Spleen (tissue), 7 donors: ENCODE measurements at regions not wholly inside any gene's neighbourhood (a gene's known extent, or its start where the extent isn't known, plus 50 kb on each side); places are given as distances from the start of the nearest gene placed in this dataset.

Source experiments
- CTCF ChIP-seq, 11 experiments: fragments of 200-600 bp in 7 of 11; fragments of 450-650 bp in 4 of 11; sonication (generic) in 4 of 11; IDR thresholded peaks in 8 of 11; conservative IDR thresholded peaks in 3 of 11; 1 replicate in 7 of 11; 2 replicates in 4 of 11; pipeline versions ENCODE4 v1.4.0 to v1.8.0; 2016 to 2021; ENCODE audit warnings: antibody characterized with exemption in 11 of 11, inconsistent platforms in 4 of 11, mild to moderate bottlenecking in 1 of 11
- POLR2A ChIP-seq, 3 donors: fragments of 450-650 bp; IDR thresholded peaks; one replicate each; pipeline ENCODE4 v1.5.1; 2017; ENCODE audit warnings: antibody characterized with exemption in 3 of 3, mild to moderate bottlenecking in 1 of 3
- POLR2AphosphoS5 ChIP-seq, 3 donors: sonication (generic); formaldehyde crosslinking; IDR thresholded peaks; one replicate each; pipeline ENCODE4 v1.5.1; 2017; ENCODE audit warnings: antibody characterized with exemption in 3 of 3
- donor health status: DM: no; HTN: no; CAD: no; lungs with moderate emphysema.
- donor health status: DM: no; HTN: no; CAD: no.
- donor health status: DM: no; HTN: no; CAD: no.

DNA sequence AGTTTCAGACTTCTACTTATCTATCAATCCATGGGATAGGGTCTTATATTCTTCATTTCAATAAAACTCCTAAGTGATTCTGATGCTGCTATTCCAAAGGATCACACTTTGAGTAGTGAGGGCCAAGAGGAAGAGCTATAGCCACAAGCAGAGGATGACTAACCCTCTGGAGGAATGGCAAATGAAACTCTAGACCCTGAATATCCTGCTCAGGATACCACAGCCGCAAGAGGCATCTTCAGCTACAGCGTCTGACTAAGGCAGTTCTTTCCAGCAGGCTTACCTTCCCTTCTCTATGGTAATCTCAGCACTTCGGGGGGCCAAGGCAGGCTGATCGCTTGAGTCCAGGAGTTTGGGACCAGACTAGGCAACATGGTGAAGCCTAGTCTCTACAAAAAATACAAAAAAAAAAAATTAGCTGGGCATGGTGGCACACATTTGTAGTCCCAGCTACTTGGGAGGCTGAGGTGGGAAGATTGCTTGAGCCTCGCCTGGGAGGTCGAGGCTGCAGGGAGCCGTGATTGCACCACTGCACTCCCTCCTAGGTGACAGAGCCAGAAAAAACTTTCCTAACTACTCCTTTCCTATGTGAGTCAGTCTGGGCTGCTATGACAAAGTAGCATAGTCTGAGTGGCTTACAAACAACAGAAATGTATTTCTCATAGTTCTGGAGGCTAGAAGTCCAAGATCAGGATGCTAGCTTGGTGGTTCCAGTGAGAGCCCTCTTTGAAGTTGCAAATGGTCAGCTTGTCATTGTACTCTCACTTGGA is 371.9 kb downstream of the IRS1 start:
- TF ChIP-seq CTCF (IDR thresholded peaks at IDR 0.05 in 8 of 11, conservative IDR thresholded peaks at IDR 0.05 in 3 of 11) (no peak), POLR2AphosphoS5 (IDR thresholded peaks at IDR 0.05) (no peak), POLR2A (IDR thresholded peaks at IDR 0.05) (no peak)
